H1 (cell line): ENCODE measurements at regions not wholly inside any gene's neighbourhood (a gene's known extent, or its start where the extent isn't known, plus 50 kb on each side); places are given as distances from the start of the nearest gene placed in this dataset.

Experiments
- CTCF ChIA-PET: fragments of 300-600 bp; sonication (Branson Sonifier 250); formaldehyde crosslinking; loops from one replicate; lab custom pipeline; 2021; ENCODE audit not compliant: partially characterized antibody; lab: Charles Lee
- POLR2A ChIA-PET: fragments of 300-600 bp; sonication (Branson Sonifier 250); formaldehyde crosslinking; loops from one replicate; lab custom pipeline; 2021; ENCODE audit warnings: inconsistent platforms; ENCODE audit not compliant: partially characterized antibody; lab: Charles Lee
- DNase-seq, 2 experiments: peaks; one replicate each; pipeline versions ENCODE4 v3.0.0 to v3.0.0-alpha.2; 2010 to 2022; ENCODE audit warnings: low spot score in 2 of 2, low read depth in 1 of 2, mixed read lengths in 1 of 2
- FAIRE-seq: peaks from 2 replicates; lab custom pipeline; 2011; peaks lifted over from hg19 to GRCh38; lab: Jason Lieb, UNC
- H2AFZ ChIP-seq: 2 replicates; pipeline ENCODE4 v1.8.1; 2012; ENCODE audit warnings: low read length, inconsistent platforms
- H2AK5ac ChIP-seq: 2 replicates; pipeline ENCODE4 v1.6.1; 2013; ENCODE audit warnings: low read depth, low read length
- H2BK120ac ChIP-seq: replicated peaks from 2 replicates; pipeline ENCODE3; 2013; ENCODE audit warnings: low read depth, low read length, inconsistent platforms
- H2BK12ac ChIP-seq: 2 replicates; pipeline ENCODE4 v1.6.1; 2013; ENCODE audit warnings: low read depth, low read length
- H2BK15ac ChIP-seq: 2 replicates; pipeline ENCODE4 v1.6.1; 2013; ENCODE audit warnings: low read length
- H2BK20ac ChIP-seq: 2 replicates; pipeline ENCODE4 v1.6.1; 2013; ENCODE audit warnings: low read length
- H2BK5ac ChIP-seq: 2 replicates; pipeline ENCODE4 v1.6.1; 2013; ENCODE audit warnings: low read depth, low read length
- H3K14ac ChIP-seq: 2 replicates; pipeline ENCODE4 v1.6.1; 2013; ENCODE audit warnings: inconsistent platforms; ENCODE audit not compliant: insufficient read length
- H3K18ac ChIP-seq: 2 replicates; pipeline ENCODE4 v1.6.1; 2013; ENCODE audit warnings: low read length; ENCODE audit errors: extremely low read depth
- H3K23ac ChIP-seq: 2 replicates; pipeline ENCODE4 v1.6.1; 2013; ENCODE audit warnings: inconsistent platforms; ENCODE audit not compliant: insufficient read length
- H3K23me2 ChIP-seq: 2 replicates; pipeline ENCODE4 v1.6.1; 2013; ENCODE audit warnings: low read depth, low read length
- H3K27ac ChIP-seq: 2 replicates; pipeline ENCODE4 v1.6.1; 2011; ENCODE audit warnings: low read depth, low read length, inconsistent platforms
- H3K27me3 ChIP-seq, 4 experiments: replicated peaks in 1 of 4; 1 replicate in 1 of 4; 2 replicates in 3 of 4; pipeline versions ENCODE4 v1.6.1 to v1.8.1; 2011 to 2013; ENCODE audit warnings: low read length in 3 of 4, mild to moderate bottlenecking in 3 of 4, inconsistent platforms in 2 of 4, mixed read lengths in 2 of 4, moderate library complexity in 1 of 4; ENCODE audit not compliant: control insufficient read depth in 3 of 4, insufficient read depth in 3 of 4; ENCODE audit errors: extremely low read depth in 1 of 4
- H3K36me3 ChIP-seq, 4 experiments: 2 replicates each; pipeline versions ENCODE4 v1.6.1 to v1.8.1; 2011 to 2013; ENCODE audit warnings: mild to moderate bottlenecking in 4 of 4, low read length in 3 of 4, moderate library complexity in 2 of 4, control low read depth in 1 of 4, inconsistent platforms in 1 of 4; ENCODE audit not compliant: insufficient read depth in 4 of 4, control insufficient read depth in 2 of 4
- H3K4ac ChIP-seq: replicated peaks from 2 replicates; pipeline ENCODE3; 2013; ENCODE audit warnings: low read length, low read depth, mixed read lengths, inconsistent platforms; ENCODE audit not compliant: insufficient read length
- H3K4me1 ChIP-seq, 4 experiments: replicated peaks in 1 of 4; 1 replicate in 1 of 4; 2 replicates in 3 of 4; pipeline versions ENCODE4 v1.6.1 to v1.8.1; 2011 to 2013; ENCODE audit warnings: low read length in 3 of 4, inconsistent platforms in 2 of 4, mixed read lengths in 1 of 4; ENCODE audit not compliant: insufficient read depth in 4 of 4, control insufficient read depth in 3 of 4
- H3K4me2 ChIP-seq, 2 experiments: 2 replicates each; pipeline versions ENCODE4 v1.6.1 to v1.8.1; 2011 to 2013; ENCODE audit warnings: low read depth in 2 of 2, low read length in 2 of 2, control low read depth in 1 of 2, inconsistent platforms in 1 of 2, mild to moderate bottlenecking in 1 of 2; ENCODE audit not compliant: insufficient read depth in 1 of 2
- H3K4me3 ChIP-seq, 4 experiments: fragments of 200-600, 300-600 bp in 1 of 4; sonication (generic), shearing (Covaris generic), sonication (Bioruptor Twin) in 1 of 4; 2 replicates each; pipeline versions ENCODE4 v1.5.1 to v1.8.1; 2011 to 2016; ENCODE audit warnings: low read length in 4 of 4, low read depth in 3 of 4, control low read depth in 2 of 4, inconsistent platforms in 2 of 4, mild to moderate bottlenecking in 2 of 4, mixed read lengths in 1 of 4, moderate library complexity in 1 of 4; ENCODE audit not compliant: insufficient read depth in 2 of 4; ENCODE audit errors: extremely low read depth in 1 of 4
- H3K56ac ChIP-seq: replicated peaks from 2 replicates; pipeline ENCODE3; 2013; ENCODE audit warnings: low read depth, mild to moderate bottlenecking, mixed read lengths, low read length, inconsistent platforms; ENCODE audit not compliant: insufficient read length
- H3K79me1 ChIP-seq: 2 replicates; pipeline ENCODE4 v1.6.1; 2013; ENCODE audit warnings: low read depth, low read length, control low read depth
- H3K79me2 ChIP-seq, 2 experiments: 2 replicates each; pipeline versions ENCODE4 v1.6.1 to v1.8.1; 2012 to 2013; ENCODE audit warnings: low read length in 2 of 2, mild to moderate bottlenecking in 2 of 2, inconsistent platforms in 1 of 2; ENCODE audit not compliant: insufficient read depth in 2 of 2, control insufficient read depth in 1 of 2
- H3K9ac ChIP-seq, 4 experiments: replicated peaks in 1 of 4; 1 replicate in 1 of 4; 2 replicates in 3 of 4; pipeline versions ENCODE4 v1.6.1 to v1.8.1; 2011 to 2013; ENCODE audit warnings: low read depth in 3 of 4, low read length in 3 of 4, control low read depth in 2 of 4, mild to moderate bottlenecking in 2 of 4, moderate library complexity in 2 of 4, inconsistent platforms in 1 of 4; ENCODE audit errors: extremely low read depth in 1 of 4
- H3K9me3 ChIP-seq, 2 experiments: 2 replicates each; pipeline versions ENCODE4 v1.6.1 to v1.8.1; 2012 to 2013; ENCODE audit warnings: mild to moderate bottlenecking in 2 of 2, moderate library complexity in 2 of 2, control low read depth in 1 of 2, inconsistent platforms in 1 of 2, low read depth in 1 of 2, low read length in 1 of 2, mixed read lengths in 1 of 2; ENCODE audit not compliant: insufficient read depth in 2 of 2
- H4K20me1 ChIP-seq, 2 experiments: replicated peaks in 1 of 2; 2 replicates each; pipeline versions ENCODE3 to v1.8.1; 2011 to 2013; ENCODE audit warnings: inconsistent platforms in 2 of 2, low read length in 2 of 2, mild to moderate bottlenecking in 1 of 2; ENCODE audit not compliant: insufficient read depth in 2 of 2, control insufficient read depth in 1 of 2
- H4K5ac ChIP-seq: 2 replicates; pipeline ENCODE4 v1.6.1; 2013; ENCODE audit warnings: low read length, low read depth, mixed read lengths, inconsistent platforms; ENCODE audit not compliant: insufficient read length
- H4K8ac ChIP-seq: 2 replicates; pipeline ENCODE4 v1.8.0; 2013; ENCODE audit warnings: mild to moderate bottlenecking, moderate library complexity, low read length, inconsistent platforms; ENCODE audit not compliant: insufficient read depth; ENCODE audit errors: extremely low read depth
- H4K91ac ChIP-seq: replicated peaks from 2 replicates; pipeline ENCODE3; 2013; ENCODE audit warnings: low read length, mixed read lengths, inconsistent platforms; ENCODE audit not compliant: insufficient read length
- BCL11A ChIP-seq, 2 experiments: IDR thresholded peaks; one replicate each; pipeline ENCODE4 v1.6.1; 2011; ENCODE audit warnings: low read depth in 2 of 2, low read length in 2 of 2, mild to moderate bottlenecking in 2 of 2
- BRCA1 ChIP-seq: IDR thresholded peaks from 2 replicates; pipeline ENCODE4 v1.6.1; 2012; ENCODE audit warnings: low read depth, low read length, improper control_type of control experiment
- CHD1 ChIP-seq: IDR thresholded peaks from 2 replicates; pipeline ENCODE4 v1.6.1; 2012; ENCODE audit warnings: low read depth, low read length, improper control_type of control experiment
- CHD2 ChIP-seq: IDR thresholded peaks from 2 replicates; pipeline ENCODE4 v1.6.1; 2012; ENCODE audit warnings: low read length, improper control_type of control experiment
- CREB1 ChIP-seq: IDR thresholded peaks from 2 replicates; pipeline ENCODE4 v1.6.1; 2012; ENCODE audit warnings: inconsistent platforms
- HDAC2 ChIP-seq, 2 experiments: fragments of 300-600 bp in 1 of 2; sonication (generic) in 1 of 2; IDR thresholded peaks; 2 replicates each; pipeline ENCODE4 v1.6.1; 2011 to 2012; ENCODE audit warnings: low read depth in 2 of 2, low read length in 2 of 2, mild to moderate bottlenecking in 2 of 2, moderate library complexity in 2 of 2, borderline replicate concordance in 1 of 2, inconsistent platforms in 1 of 2
- NANOG ChIP-seq: IDR thresholded peaks from 2 replicates; pipeline ENCODE4 v1.6.1; 2011; ENCODE audit warnings: low read length, low read depth, mild to moderate bottlenecking, inconsistent platforms; ENCODE audit not compliant: insufficient read depth, poor library complexity, severe bottlenecking
- NRF1 ChIP-seq: IDR thresholded peaks from 2 replicates; pipeline ENCODE4 v1.6.1; 2011; ENCODE audit warnings: mild to moderate bottlenecking, low read depth, low read length, improper control_type of control experiment
- TEAD4 ChIP-seq: IDR thresholded peaks from 2 replicates; pipeline ENCODE4 v1.6.1; 2012; ENCODE audit warnings: low read depth, low read length, inconsistent platforms, mixed read lengths
- WGBS, 2 experiments: shearing (Covaris generic) in 1 of 2; methylation state at CpG; one replicate each; pipeline versions ENCODE4 v1.1.6 to v1.1.7; 2013 to 2015; ENCODE audit warnings: low lambda C conversion rate in 2 of 2, mixed read lengths in 2 of 2, inconsistent platforms in 1 of 2, low coverage in 1 of 2, missing lambda C conversion rate in 1 of 2; ENCODE audit not compliant: insufficient replicate concordance in 2 of 2, insufficient coverage in 1 of 2, insufficient read length in 1 of 2; ENCODE audit errors: extremely low coverage in 1 of 2, missing lambda C conversion rate in 1 of 2; 5-methylcytosine and 5-hydroxymethylcytosine counted together
- TF ChIP-seq, protein P1 (sequence below), 3 experiments: IDR thresholded peaks; 1 replicate in 2 of 3; 2 replicates in 1 of 3; pipeline versions ENCODE4 v1.5.1 to v1.6.1; 2011; ENCODE audit warnings: low read length in 3 of 3, mild to moderate bottlenecking in 3 of 3, inconsistent platforms in 2 of 3, low read depth in 1 of 3, moderate library complexity in 1 of 3; ENCODE audit not compliant: insufficient read depth in 1 of 3; ENCODE audit errors: control extremely low read depth in 1 of 3

DNA sequence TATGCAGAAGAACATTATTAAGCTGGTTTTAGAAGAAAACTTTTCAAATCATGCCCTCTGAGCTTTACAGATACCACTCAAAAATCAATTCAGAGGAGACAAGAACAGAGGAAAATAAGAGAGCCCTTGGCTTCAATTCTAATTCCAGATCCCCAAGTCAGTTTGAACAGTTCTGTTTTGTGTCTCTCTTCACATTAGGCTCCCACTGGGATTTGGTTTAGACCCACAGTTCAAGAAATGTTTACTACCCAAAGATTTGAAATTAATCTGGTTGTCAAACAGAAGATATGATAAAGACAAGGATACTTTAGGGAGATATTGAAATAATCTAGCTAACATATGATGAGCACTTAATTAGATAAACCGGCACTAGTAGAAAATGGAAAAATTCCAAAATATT lies 329.5 kb downstream of the RAD51AP2 start:
- Histone ChIP-seq H4K91ac (no peak overlapping the region), H3K4me1 (no peaks in the 10 kb centered on the region), H3K4me2 (no peak overlapping the region), H3K27ac (no peak overlapping the region), H2BK12ac (no peak overlapping the region), H2BK15ac (no peak overlapping the region), H3K79me1 (no peaks in the 10 kb centered on the region), H3K56ac (no peak overlapping the region), H2BK5ac (no peak overlapping the region), H3K9ac (no peak overlapping the region), H3K9me3 (no peaks in the 10 kb centered on the region; a peak in 1 of 4 replicates), H3K23ac (no peak overlapping the region), H3K4me3 (no peak overlapping the region), H3K23me2 (no peaks in the 10 kb centered on the region; the same call in 1 of the 2 replicates), H3K27me3 (no peaks in the 10 kb centered on the region), H3K18ac (no peak overlapping the region), H4K20me1 (no peaks in the 10 kb centered on the region), H2BK20ac (no peak overlapping the region), H3K36me3 (no peaks in the 10 kb centered on the region), H4K5ac (no peak overlapping the region), H2AFZ (no peak overlapping the region), H4K8ac (no peak overlapping the region), H3K4ac (no peak overlapping the region), H2BK120ac (no peak overlapping the region), H3K79me2 (no peaks in the 10 kb centered on the region), H3K14ac (no peak overlapping the region), H2AK5ac (no peak overlapping the region)
- no peak for DNase-seq
- ChIA-PET POLR2A (no interaction called here), CTCF (interaction anchor here (1.1 to 4.1 kb wide), 4 partner anchors 9 to 416 kb away, joined by 3 to 23 read pairs (median 6); no protein-coding TSS in a partner anchor)
- FAIRE-seq, result no peak
- no peak for TF ChIP-seq CHD2
- no peak for TF ChIP-seq NANOG
- TF ChIP-seq CREB1, result no peak
- TF ChIP-seq HDAC2 (IDR thresholded peaks at IDR 0.05; ENCODE audit: borderline replicate concordance in 1 of 2, low read depth in 2 of 2, low read length in 2 of 2), result no peak
- TF ChIP-seq, protein P1, sequence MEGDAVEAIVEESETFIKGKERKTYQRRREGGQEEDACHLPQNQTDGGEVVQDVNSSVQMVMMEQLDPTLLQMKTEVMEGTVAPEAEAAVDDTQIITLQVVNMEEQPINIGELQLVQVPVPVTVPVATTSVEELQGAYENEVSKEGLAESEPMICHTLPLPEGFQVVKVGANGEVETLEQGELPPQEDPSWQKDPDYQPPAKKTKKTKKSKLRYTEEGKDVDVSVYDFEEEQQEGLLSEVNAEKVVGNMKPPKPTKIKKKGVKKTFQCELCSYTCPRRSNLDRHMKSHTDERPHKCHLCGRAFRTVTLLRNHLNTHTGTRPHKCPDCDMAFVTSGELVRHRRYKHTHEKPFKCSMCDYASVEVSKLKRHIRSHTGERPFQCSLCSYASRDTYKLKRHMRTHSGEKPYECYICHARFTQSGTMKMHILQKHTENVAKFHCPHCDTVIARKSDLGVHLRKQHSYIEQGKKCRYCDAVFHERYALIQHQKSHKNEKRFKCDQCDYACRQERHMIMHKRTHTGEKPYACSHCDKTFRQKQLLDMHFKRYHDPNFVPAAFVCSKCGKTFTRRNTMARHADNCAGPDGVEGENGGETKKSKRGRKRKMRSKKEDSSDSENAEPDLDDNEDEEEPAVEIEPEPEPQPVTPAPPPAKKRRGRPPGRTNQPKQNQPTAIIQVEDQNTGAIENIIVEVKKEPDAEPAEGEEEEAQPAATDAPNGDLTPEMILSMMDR (IDR thresholded peaks at IDR 0.05; ENCODE audit: control extremely low read depth in 1 of 3, insufficient read depth in 1 of 3, low read depth in 1 of 3, low read length in 3 of 3), result no peak
- no peak for TF ChIP-seq NRF1
- TF ChIP-seq CHD1, result no peak
- no peak for TF ChIP-seq BRCA1
- TF ChIP-seq BCL11A (IDR thresholded peaks at IDR 0.05; ENCODE audit: low read depth in 2 of 2, low read length in 2 of 2), result no peak
- no peak for TF ChIP-seq TEAD4
- 100% methylated on average over 1 of the region's 1 CpG; no CpG with 5 or more reads in 1 of the 2 experiments for WGBS, 2 experiments
